Thoracic aorta (tissue), 2 donors: ENCODE measurements at regions not wholly inside any gene's neighbourhood (a gene's known extent, or its start where the extent isn't known, plus 50 kb on each side); places are given as distances from the start of the nearest gene placed in this dataset.

Experiments
- ATAC-seq: fragments of 150-250 bp; one replicate; pipeline ENCODE4 v1.8.0; 2017; ENCODE audit warnings: low read depth; ENCODE audit not compliant: insufficient number of reproducible peaks, low FRiP score
- DNase-seq: peaks from one replicate; pipeline ENCODE4 v3.0.0-alpha.2; 2020; ENCODE audit warnings: low spot score
- H3K27ac ChIP-seq, 2 donors: fragments of 200-600 bp; sonication (generic); 1 replicate in 1 of 2; 2 replicates in 1 of 2; pipeline ENCODE4 v1.5.1; 2016; ENCODE audit warnings: mild to moderate bottlenecking in 2 of 2, moderate library complexity in 2 of 2
- H3K27me3 ChIP-seq: fragments of 200-600 bp; sonication (generic); replicated peaks from 2 replicates; pipeline ENCODE4 v1.6.0; 2016; ENCODE audit warnings: mild to moderate bottlenecking; ENCODE audit not compliant: insufficient read depth
- H3K36me3 ChIP-seq: fragments of 200-600 bp; sonication (generic); one replicate; pipeline ENCODE4 v1.5.1; 2016
- H3K4me1 ChIP-seq, 2 donors: fragments of 200-600 bp; sonication (generic); 1 replicate in 1 of 2; 2 replicates in 1 of 2; pipeline versions ENCODE4 v1.5.1 to v1.6.0; 2016; ENCODE audit warnings: low read depth in 2 of 2, mild to moderate bottlenecking in 1 of 2; ENCODE audit not compliant: control insufficient read depth in 1 of 2
- H3K4me3 ChIP-seq: fragments of 200-600 bp; sonication (generic); 2 replicates; pipeline ENCODE4 v1.5.1; 2016; ENCODE audit warnings: mild to moderate bottlenecking
- H3K9me3 ChIP-seq: fragments of 200-600 bp; sonication (generic); 2 replicates; pipeline ENCODE4 v1.5.1; 2016
- CTCF ChIP-seq: fragments of 200-600 bp; sonication (generic); IDR thresholded peaks from one replicate; pipeline ENCODE4 v1.5.1; 2019; ENCODE audit warnings: antibody characterized with exemption

GRCh38 chr10:3342771-3343170 lies 170.2 kb upstream of the PITRM1 start:
- Histone ChIP-seq H3K4me3 (no peak overlapping the region), H3K9me3 (no peaks in the 10 kb centered on the region), H3K27me3 (no peaks in the 10 kb centered on the region), H3K27ac (no peak overlapping the region), H3K36me3 (no peaks in the 10 kb centered on the region), H3K4me1 (no peaks in the 10 kb centered on the region)
- no peak for DNase-seq
- no peak for TF ChIP-seq CTCF
- no peak for ATAC-seq

- ATAC-seq (no peak), DNase-seq (no peak)
- Histone ChIP-seq H3K4me3 (no peak overlapping the region), H3K4me1 (no peaks in the 10 kb centered on the region), H3K27me3 (no peaks in the 10 kb centered on the region), H3K9me3 (no peaks in the 10 kb centered on the region), H3K36me3 (no peaks in the 10 kb centered on the region), H3K27ac (no peak overlapping the region)
- TF ChIP-seq CTCF, result no peak
Observed at GRCh38 chr10:3340127-3340730, 167.6 kb upstream of the PITRM1 start.

GRCh38 chr10:3339531-3339950 lies 167.0 kb upstream of the PITRM1 start:
- ATAC-seq (no peak), DNase-seq (no peak)
- no peaks in the 10 kb centered on the region for H3K27me3 ChIP-seq
- H3K9me3 ChIP-seq, result no peaks in the 10 kb centered on the region
- no peaks in the 10 kb centered on the region for H3K4me1 ChIP-seq
- no peak for TF ChIP-seq CTCF
- H3K4me3 ChIP-seq, result no peak overlapping the region
- H3K36me3 ChIP-seq, result no peaks in the 10 kb centered on the region
- H3K27ac ChIP-seq, result no peak overlapping the region

- Histone ChIP-seq H3K27me3 (no peaks in the 10 kb centered on the region), H3K9me3 (no peaks in the 10 kb centered on the region), H3K27ac (no peak overlapping the region), H3K4me1 (no peaks in the 10 kb centered on the region), H3K36me3 (no peaks in the 10 kb centered on the region), H3K4me3 (no peak overlapping the region)
- DNase-seq (no peak), ATAC-seq (no peak)
- no peak for TF ChIP-seq CTCF
Observed at GRCh38 chr10:3339121-3339520, 166.5 kb upstream of the PITRM1 start.

GRCh38 chr10:3337741-3338140 lies 165.2 kb upstream of the PITRM1 start:
- H3K36me3 ChIP-seq, result no peaks in the 10 kb centered on the region
- no peak for ATAC-seq
- no peaks in the 10 kb centered on the region for H3K4me1 ChIP-seq
- TF ChIP-seq CTCF, result no peak
- H3K27ac ChIP-seq, result no peak overlapping the region
- H3K4me3 ChIP-seq, result no peak overlapping the region
- no peak for DNase-seq
- H3K9me3 ChIP-seq, result no peaks in the 10 kb centered on the region
- H3K27me3 ChIP-seq, result no peaks in the 10 kb centered on the region
